Endothelial cell of umbilical vein (primary cell): ENCODE measurements at regions not wholly inside any gene's neighbourhood (a gene's known extent, or its start where the extent isn't known, plus 50 kb on each side); places are given as distances from the start of the nearest gene placed in this dataset.

ENCODE experiments used
- BruUV-seq: library from RNA; stranded (reverse); fragments of 400-500 nt; replicated peaks from 2 replicates; lab custom pipeline; 2021; lab: Mats Ljungman, UMichigan
- CTCF ChIA-PET: fragments of 300-600, 350-600 bp; sonication (Branson Sonifier 250); formaldehyde crosslinking; loops from one replicate; lab custom pipeline; 2021; ENCODE audit warnings: antibody characterized with exemption, inconsistent platforms; lab: Charles Lee
- POLR2A ChIA-PET: fragments of 300-600, 350-600 bp; sonication (Branson Sonifier 250); formaldehyde crosslinking; loops from one replicate; lab custom pipeline; 2021; ENCODE audit warnings: antibody characterized with exemption, inconsistent platforms; lab: Charles Lee
- DNase-seq: peaks from one replicate; pipeline ENCODE4 v3.0.0-alpha.2; 2011; ENCODE audit warnings: low read depth, low spot score
- FAIRE-seq: peaks from 2 replicates; lab custom pipeline; 2011; peaks lifted over from hg19 to GRCh38; lab: Jason Lieb, UNC
- H2AFZ ChIP-seq: 2 replicates; pipeline ENCODE4 v1.6.0; 2012; ENCODE audit warnings: low read depth, low read length, control low read depth, inconsistent platforms
- H3K27ac ChIP-seq: 2 replicates; pipeline ENCODE4 v1.5.1; 2011; ENCODE audit warnings: low read depth, mild to moderate bottlenecking, control low read depth, low read length, moderate library complexity; ENCODE audit not compliant: insufficient read depth
- H3K27me3 ChIP-seq, 2 experiments: 2 replicates each; pipeline versions ENCODE4 v1.6.0 to v1.6.1; 2011; ENCODE audit warnings: low read length in 2 of 2, mixed read lengths in 1 of 2; ENCODE audit not compliant: control insufficient read depth in 2 of 2, insufficient read depth in 2 of 2
- H3K36me3 ChIP-seq, 2 experiments: 2 replicates in 1 of 2; 3 replicates in 1 of 2; pipeline ENCODE4 v1.5.1; 2011; ENCODE audit warnings: low read length in 2 of 2, mild to moderate bottlenecking in 1 of 2, moderate library complexity in 1 of 2; ENCODE audit not compliant: control insufficient read depth in 2 of 2, insufficient read depth in 2 of 2; ENCODE audit errors: extremely low read depth in 1 of 2
- H3K4me1 ChIP-seq: 3 replicates; pipeline ENCODE4 v1.5.1; 2011; ENCODE audit warnings: mild to moderate bottlenecking, low read length; ENCODE audit not compliant: control insufficient read depth, insufficient read depth; ENCODE audit errors: extremely low read depth
- H3K4me2 ChIP-seq: 2 replicates; pipeline ENCODE4 v1.6.1; 2011; ENCODE audit warnings: low read length, control low read depth, mixed read lengths; ENCODE audit not compliant: insufficient read depth
- H3K4me3 ChIP-seq, 3 experiments: fragments of 200-600 bp in 1 of 3; sonication (generic), shearing (Covaris generic) in 1 of 3; replicated peaks in 1 of 3; 2 replicates each; pipeline ENCODE4 v1.5.1; 2011 to 2016; ENCODE audit warnings: control low read depth in 3 of 3, low read length in 3 of 3, mild to moderate bottlenecking in 2 of 3, inconsistent platforms in 1 of 3, low read depth in 1 of 3, moderate library complexity in 1 of 3; ENCODE audit not compliant: insufficient read depth in 1 of 3
- H3K79me2 ChIP-seq: 2 replicates; pipeline ENCODE4 v1.6.0; 2012; ENCODE audit warnings: low read length, inconsistent platforms; ENCODE audit not compliant: control insufficient read depth, insufficient read depth
- H3K9ac ChIP-seq: replicated peaks from 2 replicates; pipeline ENCODE3; 2011; ENCODE audit warnings: low read length, control low read depth; ENCODE audit not compliant: insufficient read depth; ENCODE audit errors: extremely low read depth
- H3K9me1 ChIP-seq: replicated peaks from 3 replicates; pipeline ENCODE4 v1.6.0; 2011; ENCODE audit warnings: mild to moderate bottlenecking, low read length; ENCODE audit not compliant: control insufficient read depth, insufficient read depth; ENCODE audit errors: extremely low read depth
- H3K9me3 ChIP-seq: replicated peaks from 2 replicates; pipeline ENCODE4 v1.5.1; 2012; ENCODE audit warnings: low read length, inconsistent platforms; ENCODE audit not compliant: control insufficient read depth, insufficient read depth
- H4K20me1 ChIP-seq: replicated peaks from 2 replicates; pipeline ENCODE3; 2011; ENCODE audit warnings: mild to moderate bottlenecking, low read length; ENCODE audit not compliant: control insufficient read depth, insufficient read depth; ENCODE audit errors: extremely low read depth
- EZH2 ChIP-seq: IDR thresholded peaks from 2 replicates; pipeline ENCODE4 v1.6.1; 2012; ENCODE audit warnings: borderline replicate concordance, low read depth, mild to moderate bottlenecking, moderate library complexity, low read length, inconsistent platforms; ENCODE audit not compliant: severe bottlenecking
- FOS ChIP-seq: IDR thresholded peaks from 2 replicates; pipeline ENCODE4 v1.6.1; 2011; ENCODE audit warnings: mild to moderate bottlenecking, low read length, moderate library complexity, borderline replicate concordance; ENCODE audit not compliant: insufficient read depth
- GATA2 ChIP-seq: IDR thresholded peaks from 2 replicates; pipeline ENCODE4 v1.7.0; 2011; ENCODE audit warnings: low read depth, mild to moderate bottlenecking, moderate library complexity, mixed read lengths, low read length; ENCODE audit not compliant: insufficient read length, insufficient read depth
- JUN ChIP-seq: IDR thresholded peaks from 2 replicates; pipeline ENCODE4 v1.6.1; 2011; ENCODE audit warnings: borderline replicate concordance, low read depth; ENCODE audit not compliant: insufficient read length, insufficient read depth
- MYC ChIP-seq: IDR thresholded peaks from one replicate; pipeline ENCODE4 v1.6.1; 2011; ENCODE audit warnings: mild to moderate bottlenecking, low read depth, low read length
- POLR2A ChIP-seq: IDR thresholded peaks from 2 replicates; pipeline ENCODE4 v1.6.1; 2012; ENCODE audit warnings: low read depth, mild to moderate bottlenecking, control low read depth, low read length
- POLR2AphosphoS5 ChIP-seq: IDR thresholded peaks from 2 replicates; pipeline ENCODE4 v1.6.1; 2012; ENCODE audit warnings: low read depth, mild to moderate bottlenecking, control low read depth, low read length, moderate library complexity; ENCODE audit not compliant: insufficient read depth
- dilution Hi-C: fragments of 300-500 bp; cut with MboI; formaldehyde crosslinking; loops from one replicate; pipeline ENCODE4 v1.15.0; 2019; ENCODE audit warnings: low sequenced_read_pairs; ENCODE audit not compliant: extremely low pct_ligation_motif_present
- intact Hi-C: fragments of 100-400 bp; cut with micrococcal nuclease; formaldehyde crosslinking; loops from one replicate; pipeline ENCODE4 v1.10.0; 2022
- TF ChIP-seq, protein P1 (sequence below): IDR thresholded peaks from 2 replicates; pipeline ENCODE4 v1.6.1; 2011; ENCODE audit not compliant: insufficient read depth, insufficient read length
- TF ChIP-seq, protein P2 (sequence below), 2 donors: IDR thresholded peaks; 1 replicate in 1 of 2; 2 replicates in 1 of 2; pipeline ENCODE4 v1.5.1; 2011; ENCODE audit warnings: low read length in 2 of 2, mild to moderate bottlenecking in 2 of 2, moderate library complexity in 2 of 2, control low read depth in 1 of 2, inconsistent platforms in 1 of 2, low read depth in 1 of 2; ENCODE audit not compliant: insufficient read depth in 1 of 2; ENCODE audit errors: extremely low read depth in 1 of 2

DNA sequence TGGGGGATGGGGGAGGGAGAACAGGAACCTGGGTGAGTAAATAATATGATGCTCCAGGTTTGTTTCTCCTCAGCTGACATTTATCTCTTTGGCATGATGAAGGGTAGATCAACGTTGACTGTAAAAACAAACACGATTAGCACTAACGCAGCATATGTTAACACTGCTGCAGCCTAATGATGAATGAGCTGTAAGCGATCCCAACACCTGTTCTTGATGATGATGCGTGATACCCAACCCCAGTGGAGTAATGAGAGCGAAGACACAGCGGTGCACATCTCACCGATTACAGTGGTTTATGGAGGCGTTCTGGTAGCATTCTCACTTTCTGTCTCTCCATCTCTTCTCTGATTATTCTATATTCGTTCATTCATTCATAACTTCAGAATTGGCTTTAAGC is 640.4 kb downstream of the USP25 start:
- POLR2A ChIA-PET: no interaction called here
- intact Hi-C loops: no loop called here

More for the DNA sequence above, 640.4 kb downstream of the USP25 start:
- Histone ChIP-seq H3K27me3 (no peaks in the 10 kb centered on the region), H3K27ac (no peak overlapping the region), H4K20me1 (no peaks in the 10 kb centered on the region), H3K4me1 (no peaks in the 10 kb centered on the region), H3K79me2 (no peaks in the 10 kb centered on the region), H2AFZ (no peak overlapping the region), H3K4me2 (no peak overlapping the region), H3K4me3 (no peak overlapping the region), H3K9me1 (no peaks in the 10 kb centered on the region), H3K9ac (no peak overlapping the region), H3K9me3 (no peaks in the 10 kb centered on the region), H3K36me3 (no peaks in the 10 kb centered on the region)
- TF ChIP-seq POLR2AphosphoS5 (no peak), POLR2A (no peak), EZH2 (no peak), JUN (no peak), GATA2 (no peak), MYC (no peak), FOS (no peak)
- TF ChIP-seq, protein P1, sequence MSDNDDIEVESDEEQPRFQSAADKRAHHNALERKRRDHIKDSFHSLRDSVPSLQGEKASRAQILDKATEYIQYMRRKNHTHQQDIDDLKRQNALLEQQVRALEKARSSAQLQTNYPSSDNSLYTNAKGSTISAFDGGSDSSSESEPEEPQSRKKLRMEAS: no peak
- TF ChIP-seq, protein P2, sequence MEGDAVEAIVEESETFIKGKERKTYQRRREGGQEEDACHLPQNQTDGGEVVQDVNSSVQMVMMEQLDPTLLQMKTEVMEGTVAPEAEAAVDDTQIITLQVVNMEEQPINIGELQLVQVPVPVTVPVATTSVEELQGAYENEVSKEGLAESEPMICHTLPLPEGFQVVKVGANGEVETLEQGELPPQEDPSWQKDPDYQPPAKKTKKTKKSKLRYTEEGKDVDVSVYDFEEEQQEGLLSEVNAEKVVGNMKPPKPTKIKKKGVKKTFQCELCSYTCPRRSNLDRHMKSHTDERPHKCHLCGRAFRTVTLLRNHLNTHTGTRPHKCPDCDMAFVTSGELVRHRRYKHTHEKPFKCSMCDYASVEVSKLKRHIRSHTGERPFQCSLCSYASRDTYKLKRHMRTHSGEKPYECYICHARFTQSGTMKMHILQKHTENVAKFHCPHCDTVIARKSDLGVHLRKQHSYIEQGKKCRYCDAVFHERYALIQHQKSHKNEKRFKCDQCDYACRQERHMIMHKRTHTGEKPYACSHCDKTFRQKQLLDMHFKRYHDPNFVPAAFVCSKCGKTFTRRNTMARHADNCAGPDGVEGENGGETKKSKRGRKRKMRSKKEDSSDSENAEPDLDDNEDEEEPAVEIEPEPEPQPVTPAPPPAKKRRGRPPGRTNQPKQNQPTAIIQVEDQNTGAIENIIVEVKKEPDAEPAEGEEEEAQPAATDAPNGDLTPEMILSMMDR (IDR thresholded peaks at IDR 0.05; ENCODE audit: extremely low read depth in 1 of 2, insufficient read depth in 1 of 2, low read depth in 1 of 2, low read length in 2 of 2): no peak
- no peak for DNase-seq
- dilution Hi-C loops: no loop called here
- CTCF ChIA-PET: interaction anchor here (1.1 to 1.5 kb wide), 2 partner anchors 9 to 18 kb away, joined by 3 to 4 read pairs; no protein-coding TSS in a partner anchor
- BruUV-seq: no TSS peak
- no peak for FAIRE-seq
